ENCODE measurements at regions not wholly inside any gene's neighbourhood (a gene's known extent, or its start where the extent isn't known, plus 50 kb on each side); places are given as distances from the start of the nearest gene placed in this dataset.

DNA sequence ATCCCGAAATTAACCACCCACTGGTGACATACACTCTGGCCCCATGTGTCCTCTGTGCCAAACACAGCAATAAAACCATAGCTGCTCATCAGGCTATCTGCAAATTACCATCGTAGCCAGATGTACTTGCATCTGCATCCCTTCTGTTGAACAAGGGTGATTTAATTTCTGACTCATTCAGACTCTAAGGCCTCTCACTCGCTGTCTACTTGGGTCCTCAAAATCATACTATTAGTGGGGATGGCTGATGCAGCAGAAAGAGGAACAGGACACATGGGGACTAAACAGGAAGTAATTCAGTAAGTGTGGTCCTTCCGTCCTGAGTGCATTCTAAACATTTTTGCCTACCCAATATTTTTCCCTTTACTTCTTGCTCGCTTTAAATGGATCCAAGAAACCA lies 2275.0 kb upstream of the PCDH20 start:
- Histone ChIP-seq H3K27me3 (no peaks in the 10 kb centered on the region), H3K9me3 (no peaks in the 10 kb centered on the region), H3K36me3 (no peaks in the 10 kb centered on the region), H3K27ac (replicated peaks in 1 of 4) (no peak overlapping the region), H3K4me3 (no peak overlapping the region), H3K4me1 (no peaks in the 10 kb centered on the region)
- WGBS = 76% methylated on average over 5 of the region's 5 CpGs
- TF ChIP-seq, protein P1, sequence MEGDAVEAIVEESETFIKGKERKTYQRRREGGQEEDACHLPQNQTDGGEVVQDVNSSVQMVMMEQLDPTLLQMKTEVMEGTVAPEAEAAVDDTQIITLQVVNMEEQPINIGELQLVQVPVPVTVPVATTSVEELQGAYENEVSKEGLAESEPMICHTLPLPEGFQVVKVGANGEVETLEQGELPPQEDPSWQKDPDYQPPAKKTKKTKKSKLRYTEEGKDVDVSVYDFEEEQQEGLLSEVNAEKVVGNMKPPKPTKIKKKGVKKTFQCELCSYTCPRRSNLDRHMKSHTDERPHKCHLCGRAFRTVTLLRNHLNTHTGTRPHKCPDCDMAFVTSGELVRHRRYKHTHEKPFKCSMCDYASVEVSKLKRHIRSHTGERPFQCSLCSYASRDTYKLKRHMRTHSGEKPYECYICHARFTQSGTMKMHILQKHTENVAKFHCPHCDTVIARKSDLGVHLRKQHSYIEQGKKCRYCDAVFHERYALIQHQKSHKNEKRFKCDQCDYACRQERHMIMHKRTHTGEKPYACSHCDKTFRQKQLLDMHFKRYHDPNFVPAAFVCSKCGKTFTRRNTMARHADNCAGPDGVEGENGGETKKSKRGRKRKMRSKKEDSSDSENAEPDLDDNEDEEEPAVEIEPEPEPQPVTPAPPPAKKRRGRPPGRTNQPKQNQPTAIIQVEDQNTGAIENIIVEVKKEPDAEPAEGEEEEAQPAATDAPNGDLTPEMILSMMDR (IDR thresholded peaks at IDR 0.05) = no peak
- TF ChIP-seq POLR2AphosphoS5 (IDR thresholded peaks at IDR 0.05) = no peak
- no peak for TF ChIP-seq EP300 (IDR thresholded peaks at IDR 0.05)
- TF ChIP-seq POLR2A (IDR thresholded peaks at IDR 0.05; ENCODE audit: low read depth) = no peak
- DNase-seq (ENCODE audit: extremely low spot score) = no peak
- intact Hi-C loops (cut with DNase I) = no loop called here

DNA sequence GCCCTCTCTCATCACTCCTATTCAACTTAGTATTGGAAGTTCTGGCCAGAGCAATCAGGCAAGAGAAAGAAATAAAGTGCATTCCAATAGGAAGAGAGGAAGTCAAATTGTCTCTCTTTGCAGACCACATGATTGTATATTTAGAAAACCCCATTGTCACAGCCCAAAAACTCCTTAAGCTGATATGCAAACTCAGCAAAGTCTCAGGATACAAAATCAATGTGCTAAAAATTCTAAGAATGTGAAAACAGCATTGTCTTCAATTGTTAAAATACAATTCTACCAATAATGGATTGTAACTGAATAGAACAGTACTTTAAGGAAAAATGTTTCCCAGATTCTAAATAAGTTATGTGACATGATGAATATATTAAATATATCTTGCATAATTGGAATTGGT lies 2269.2 kb upstream of the PCDH20 start:
- Histone ChIP-seq H3K4me1 (no peaks in the 10 kb centered on the region), H3K9me3 (peaks cover 0 to 5% (median 0%) of the 10 kb centered on the region in 4 donors), H3K27ac (replicated peaks in 1 of 4) (no peak overlapping the region), H3K4me3 (no peak overlapping the region), H3K36me3 (no peaks in the 10 kb centered on the region), H3K27me3 (no peaks in the 10 kb centered on the region)
- DNase-seq (ENCODE audit: extremely low spot score) = no peak
- TF ChIP-seq EP300 (IDR thresholded peaks at IDR 0.05) (no peak), POLR2A (IDR thresholded peaks at IDR 0.05; ENCODE audit: low read depth) (no peak), POLR2AphosphoS5 (IDR thresholded peaks at IDR 0.05) (no peak)
- TF ChIP-seq, protein P1 (IDR thresholded peaks at IDR 0.05) = no peak
- intact Hi-C loops (cut with DNase I) = no loop called here

DNA sequence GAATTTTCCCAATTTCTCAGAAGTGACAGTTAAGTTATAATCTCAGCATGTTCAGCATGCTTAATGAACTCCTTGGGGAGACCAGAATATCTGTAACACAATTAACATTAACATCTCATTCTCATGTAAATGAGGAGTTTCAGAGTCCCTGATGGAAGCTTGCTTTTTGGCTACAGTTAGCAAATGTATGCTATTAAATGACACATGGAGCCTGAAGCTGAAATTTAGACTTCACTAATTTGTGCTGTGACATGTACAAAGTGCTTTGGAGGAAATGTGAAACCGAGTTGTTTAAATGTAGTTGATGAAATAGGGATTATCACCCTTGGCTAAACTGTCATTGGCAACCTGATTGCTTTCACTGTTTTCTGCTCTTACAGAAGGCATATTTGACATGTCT lies 2265.1 kb upstream of the PCDH20 start:
- H3K36me3 ChIP-seq = no peaks in the 10 kb centered on the region
- no peak overlapping the region for H3K27ac ChIP-seq (replicated peaks in 1 of 4)
- intact Hi-C loops (cut with DNase I) = no loop called here
- H3K9me3 ChIP-seq = peaks cover 0 to 5% (median 0%) of the 10 kb centered on the region in 4 donors
- H3K27me3 ChIP-seq = no peaks in the 10 kb centered on the region
- 33% methylated on average over 1 of the region's 1 CpG for WGBS
- no peak for DNase-seq (ENCODE audit: extremely low spot score)
- TF ChIP-seq EP300 (IDR thresholded peaks at IDR 0.05) = no peak
- TF ChIP-seq, protein P1 (IDR thresholded peaks at IDR 0.05) = no peak
- TF ChIP-seq POLR2AphosphoS5 (IDR thresholded peaks at IDR 0.05) = no peak
- no peak for TF ChIP-seq POLR2A (IDR thresholded peaks at IDR 0.05; ENCODE audit: low read depth)
- H3K4me1 ChIP-seq = no peaks in the 10 kb centered on the region
- H3K4me3 ChIP-seq = no peak overlapping the region

DNA sequence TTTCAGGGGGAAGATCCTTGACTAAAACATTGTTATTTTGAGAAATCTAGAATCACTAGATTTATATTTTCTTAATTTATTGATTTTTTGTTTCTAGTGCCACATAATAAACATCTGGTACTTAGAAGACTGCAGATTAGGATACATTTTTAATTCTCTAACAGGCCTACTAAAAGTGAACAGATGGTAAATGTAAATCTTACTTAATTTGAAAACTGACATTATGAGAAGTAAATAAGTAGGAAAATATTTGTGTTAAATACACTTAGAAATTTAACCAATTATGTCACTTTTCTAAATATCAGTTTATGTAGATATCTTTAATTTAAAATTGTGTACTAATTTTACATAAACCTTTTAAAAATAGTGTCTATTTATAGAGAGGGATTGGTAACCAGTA lies 2255.6 kb upstream of the PCDH20 start:
- no peaks in the 10 kb centered on the region for H3K9me3 ChIP-seq
- no peak for DNase-seq (ENCODE audit: extremely low spot score)
- H3K36me3 ChIP-seq = no peaks in the 10 kb centered on the region
- intact Hi-C loops (cut with DNase I) = no loop called here
- no peak for TF ChIP-seq POLR2A (IDR thresholded peaks at IDR 0.05; ENCODE audit: low read depth)
- TF ChIP-seq EP300 (IDR thresholded peaks at IDR 0.05) = no peak
- no peak for TF ChIP-seq POLR2AphosphoS5 (IDR thresholded peaks at IDR 0.05)
- TF ChIP-seq, protein P1 (IDR thresholded peaks at IDR 0.05) = no peak
- no peak overlapping the region for H3K4me3 ChIP-seq
- no peaks in the 10 kb centered on the region for H3K27me3 ChIP-seq
- no peak overlapping the region for H3K27ac ChIP-seq (replicated peaks in 1 of 4)
- no peaks in the 10 kb centered on the region for H3K4me1 ChIP-seq

DNA sequence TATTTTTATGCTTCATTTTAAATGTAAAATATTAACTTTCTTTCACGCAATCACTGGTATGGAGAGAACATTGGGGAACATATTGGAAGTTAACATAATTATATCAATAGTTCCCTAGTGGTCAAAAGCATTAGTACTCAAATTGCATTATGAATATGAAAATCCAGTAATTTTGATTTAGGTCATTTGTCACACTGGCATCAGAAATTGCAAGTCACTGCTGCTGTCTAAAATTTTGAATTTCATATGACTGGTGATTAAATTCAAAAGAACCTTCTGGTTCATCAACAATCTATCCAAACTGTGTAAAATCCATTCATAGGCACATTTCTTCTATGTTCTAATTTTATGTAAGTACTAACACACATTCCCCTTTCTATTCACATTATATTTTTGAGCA lies 2235.7 kb upstream of the PCDH20 start:
- no peak for DNase-seq (ENCODE audit: extremely low spot score)
- WGBS = 98% methylated on average over 1 of the region's 1 CpG
- no peak overlapping the region for H3K27ac ChIP-seq (replicated peaks in 1 of 4)
- no peak overlapping the region for H3K4me3 ChIP-seq
- TF ChIP-seq POLR2A (IDR thresholded peaks at IDR 0.05; ENCODE audit: low read depth) (no peak), POLR2AphosphoS5 (IDR thresholded peaks at IDR 0.05) (no peak), EP300 (IDR thresholded peaks at IDR 0.05) (no peak)
- TF ChIP-seq, protein P1 (IDR thresholded peaks at IDR 0.05) = no peak
- no peaks in the 10 kb centered on the region for H3K27me3 ChIP-seq
- H3K4me1 ChIP-seq = no peaks in the 10 kb centered on the region
- H3K9me3 ChIP-seq = no peaks in the 10 kb centered on the region
- intact Hi-C loops (cut with DNase I) = no loop called here
- H3K36me3 ChIP-seq = no peaks in the 10 kb centered on the region

Data from esophagus muscularis mucosa (tissue), 4 donors.